ENCODE measurements at regions not wholly inside any gene's neighbourhood (a gene's known extent, or its start where the extent isn't known, plus 50 kb on each side); places are given as distances from the start of the nearest gene placed in this dataset.

GRCh38 chr18:71673498-71673897, 870.6 kb downstream of the CBLN2 start:
- no peak for TF ChIP-seq CTCF (conservative IDR thresholded peaks at IDR 0.05; ENCODE audit: low read depth, low read length)
- TF ChIP-seq EZH2 (IDR thresholded peaks at IDR 0.05; ENCODE audit: borderline replicate concordance, low read depth, low read length, poor library complexity, severe bottlenecking): no peak

All from A673 (cell line).